OCI-LY1 (cell line): ENCODE measurements at regions not wholly inside any gene's neighbourhood (a gene's known extent, or its start where the extent isn't known, plus 50 kb on each side); places are given as distances from the start of the nearest gene placed in this dataset.
A peak's percentile ranks its signal among the peaks of the same experiment; 100 is the strongest.

Experiments used
- H2AFZ ChIP-seq: fragments of 200-600 bp; sonication (generic), shearing (Covaris generic); 2 replicates; pipeline ENCODE4 v1.6.0; 2014; ENCODE audit warnings: antibody characterized with exemption, mild to moderate bottlenecking, low read length
- H3F3A ChIP-seq: fragments of 200-600 bp; sonication (generic), shearing (Covaris generic); 2 replicates; pipeline ENCODE4 v1.6.0; 2014; ENCODE audit warnings: mild to moderate bottlenecking, antibody characterized with exemption, low read length, moderate library complexity; ENCODE audit not compliant: insufficient read depth
- H3K27ac ChIP-seq: fragments of 200-600 bp; sonication (generic); 2 replicates; pipeline ENCODE4 v1.5.1; 2014; ENCODE audit warnings: low read length, mixed run types, mild to moderate bottlenecking, low read depth; ENCODE audit not compliant: poor library complexity, severe bottlenecking
- H3K27me3 ChIP-seq: fragments of 200-600 bp; sonication (generic); 2 replicates; pipeline ENCODE4 v1.6.0; 2014; ENCODE audit warnings: antibody characterized with exemption, mild to moderate bottlenecking, low read length, moderate library complexity; ENCODE audit not compliant: insufficient read depth
- H3K36me3 ChIP-seq: fragments of 200-600 bp; sonication (generic); 2 replicates; pipeline ENCODE4 v1.6.1; 2014; ENCODE audit warnings: mild to moderate bottlenecking, antibody characterized with exemption, low read length, moderate library complexity, mixed read lengths; ENCODE audit not compliant: insufficient read depth
- H3K4me1 ChIP-seq: fragments of 200-600 bp; sonication (generic); 2 replicates; pipeline ENCODE4 v1.5.1; 2014; ENCODE audit warnings: mild to moderate bottlenecking, low read length, moderate library complexity; ENCODE audit not compliant: insufficient read depth, severe bottlenecking
- H3K4me2 ChIP-seq: fragments of 200-600 bp; sonication (generic), shearing (Covaris generic); 2 replicates; pipeline ENCODE4 v1.6.1; 2014; ENCODE audit warnings: low read length
- H3K4me3 ChIP-seq: fragments of 200-600 bp; sonication (generic); 2 replicates; pipeline ENCODE4 v1.5.1; 2014; ENCODE audit warnings: low read length, low read depth, mild to moderate bottlenecking, mixed read lengths; ENCODE audit not compliant: poor library complexity, severe bottlenecking
- H3K79me2 ChIP-seq: fragments of 200-600 bp; shearing (Covaris generic); 2 replicates; pipeline ENCODE4 v1.6.1; 2016; ENCODE audit warnings: mixed run types, low read length, mixed read lengths; ENCODE audit not compliant: insufficient read depth
- H3K9ac ChIP-seq: fragments of 200-600 bp; sonication (generic), shearing (Covaris generic); 2 replicates; pipeline ENCODE4 v1.6.1; 2014; ENCODE audit warnings: mild to moderate bottlenecking, low read length, mixed read lengths
- H3K9me2 ChIP-seq: fragments of 200-600 bp; sonication (generic), shearing (Covaris generic); 2 replicates; pipeline ENCODE4 v1.6.1; 2014; ENCODE audit warnings: low read depth, mild to moderate bottlenecking, low read length, mixed read lengths
- H3K9me3 ChIP-seq: fragments of 200-600 bp; shearing (Covaris generic); 2 replicates; pipeline ENCODE4 v1.6.1; 2014; ENCODE audit warnings: low read length, mixed read lengths
- H4K20me1 ChIP-seq: fragments of 200-600 bp; sonication (generic), shearing (Covaris generic); 2 replicates; pipeline ENCODE4 v1.6.0; 2016; ENCODE audit warnings: mild to moderate bottlenecking, low read length; ENCODE audit not compliant: insufficient read depth
- CTCF ChIP-seq: fragments of 200-600 bp; sonication (generic), shearing (Covaris generic); IDR thresholded peaks from 2 replicates; pipeline ENCODE4 v1.5.1; 2017; ENCODE audit warnings: mild to moderate bottlenecking, antibody characterized with exemption, low read length, moderate library complexity, mixed read lengths
- EZH2 ChIP-seq: fragments of 200-600 bp; sonication (generic), shearing (Covaris generic); IDR thresholded peaks from 2 replicates; pipeline ENCODE4 v1.8.0; 2017; ENCODE audit warnings: borderline replicate concordance, mixed run types, mild to moderate bottlenecking, antibody characterized with exemption, low read length, moderate library complexity, mixed read lengths

- no peak overlapping the region for H3K9ac ChIP-seq
- no peak overlapping the region for H3K4me2 ChIP-seq
- H4K20me1 ChIP-seq, result no peaks in the 10 kb centered on the region
- no peak overlapping the region for H2AFZ ChIP-seq
- H3K27me3 ChIP-seq, result no peaks in the 10 kb centered on the region
- no peaks in the 10 kb centered on the region for H3K9me2 ChIP-seq
- no peak overlapping the region for H3K27ac ChIP-seq
- TF ChIP-seq EZH2 (no peak), CTCF (peak; percentile 38; the same call in 1 of the 2 replicates)
- H3K4me1 ChIP-seq, result no peaks in the 10 kb centered on the region
- no peaks in the 10 kb centered on the region for H3K79me2 ChIP-seq
- H3F3A ChIP-seq, result no peaks in the 10 kb centered on the region
- no peak overlapping the region for H3K4me3 ChIP-seq
- no peaks in the 10 kb centered on the region for H3K9me3 ChIP-seq
- no peaks in the 10 kb centered on the region for H3K36me3 ChIP-seq
Measured at GRCh38 chrX:99795495-99795894, 614.6 kb downstream of the PCDH19 start.

GRCh38 chrX:99782516-99783040 is 627.5 kb downstream of the PCDH19 start:
- Histone ChIP-seq H3K36me3 (no peaks in the 10 kb centered on the region), H3K9me2 (no peaks in the 10 kb centered on the region), H3F3A (no peaks in the 10 kb centered on the region), H4K20me1 (no peaks in the 10 kb centered on the region), H3K4me3 (no peak overlapping the region), H2AFZ (no peak overlapping the region), H3K9ac (no peak overlapping the region), H3K9me3 (no peaks in the 10 kb centered on the region), H3K4me2 (no peak overlapping the region), H3K27ac (no peak overlapping the region), H3K79me2 (no peaks in the 10 kb centered on the region), H3K27me3 (no peaks in the 10 kb centered on the region), H3K4me1 (no peaks in the 10 kb centered on the region)
- TF ChIP-seq EZH2 (no peak), CTCF (no peak)

GRCh38 chrX:99777912-99778311 is 632.2 kb downstream of the PCDH19 start:
- Histone ChIP-seq H2AFZ (no peak overlapping the region), H3K27me3 (no peaks in the 10 kb centered on the region)
- no peak for TF ChIP-seq EZH2

GRCh38 chrX:99761731-99762130 is 648.3 kb downstream of the PCDH19 start:
- no peaks in the 10 kb centered on the region for H3K4me1 ChIP-seq
- H3K36me3 ChIP-seq, result no peaks in the 10 kb centered on the region
- H3K27ac ChIP-seq, result no peak overlapping the region
- H3K4me2 ChIP-seq, result no peak overlapping the region
- no peaks in the 10 kb centered on the region for H3K9me3 ChIP-seq
- H3K27me3 ChIP-seq, result no peaks in the 10 kb centered on the region
- no peak overlapping the region for H3K9ac ChIP-seq
- no peak overlapping the region for H3K4me3 ChIP-seq
- H2AFZ ChIP-seq, result no peak overlapping the region
- no peaks in the 10 kb centered on the region for H3K79me2 ChIP-seq
- no peaks in the 10 kb centered on the region for H3F3A ChIP-seq
- H3K9me2 ChIP-seq, result no peaks in the 10 kb centered on the region
- TF ChIP-seq EZH2 (no peak), CTCF (no peak)
- no peaks in the 10 kb centered on the region for H4K20me1 ChIP-seq

More at GRCh38 chrX:99777912-99778311, 632.2 kb downstream of the PCDH19 start:
- H3K27ac ChIP-seq, result no peak overlapping the region
- no peaks in the 10 kb centered on the region for H3K9me2 ChIP-seq
- H3K36me3 ChIP-seq, result no peaks in the 10 kb centered on the region
- H3K4me3 ChIP-seq, result no peak overlapping the region
- no peak overlapping the region for H3K4me2 ChIP-seq
- H3K9me3 ChIP-seq, result no peaks in the 10 kb centered on the region
- no peaks in the 10 kb centered on the region for H3K4me1 ChIP-seq
- H3F3A ChIP-seq, result no peaks in the 10 kb centered on the region
- H3K9ac ChIP-seq, result no peak overlapping the region
- no peaks in the 10 kb centered on the region for H4K20me1 ChIP-seq
- H3K79me2 ChIP-seq, result no peaks in the 10 kb centered on the region
